ENCODE measurements at regions not wholly inside any gene's neighbourhood (a gene's known extent, or its start where the extent isn't known, plus 50 kb on each side); places are given as distances from the start of the nearest gene placed in this dataset.
"Not testable (repeated sequence)": the region's sequence is repeated elsewhere in the genome, so short reads cannot be mapped to it uniquely, and the experiment has no call there.

DNA sequence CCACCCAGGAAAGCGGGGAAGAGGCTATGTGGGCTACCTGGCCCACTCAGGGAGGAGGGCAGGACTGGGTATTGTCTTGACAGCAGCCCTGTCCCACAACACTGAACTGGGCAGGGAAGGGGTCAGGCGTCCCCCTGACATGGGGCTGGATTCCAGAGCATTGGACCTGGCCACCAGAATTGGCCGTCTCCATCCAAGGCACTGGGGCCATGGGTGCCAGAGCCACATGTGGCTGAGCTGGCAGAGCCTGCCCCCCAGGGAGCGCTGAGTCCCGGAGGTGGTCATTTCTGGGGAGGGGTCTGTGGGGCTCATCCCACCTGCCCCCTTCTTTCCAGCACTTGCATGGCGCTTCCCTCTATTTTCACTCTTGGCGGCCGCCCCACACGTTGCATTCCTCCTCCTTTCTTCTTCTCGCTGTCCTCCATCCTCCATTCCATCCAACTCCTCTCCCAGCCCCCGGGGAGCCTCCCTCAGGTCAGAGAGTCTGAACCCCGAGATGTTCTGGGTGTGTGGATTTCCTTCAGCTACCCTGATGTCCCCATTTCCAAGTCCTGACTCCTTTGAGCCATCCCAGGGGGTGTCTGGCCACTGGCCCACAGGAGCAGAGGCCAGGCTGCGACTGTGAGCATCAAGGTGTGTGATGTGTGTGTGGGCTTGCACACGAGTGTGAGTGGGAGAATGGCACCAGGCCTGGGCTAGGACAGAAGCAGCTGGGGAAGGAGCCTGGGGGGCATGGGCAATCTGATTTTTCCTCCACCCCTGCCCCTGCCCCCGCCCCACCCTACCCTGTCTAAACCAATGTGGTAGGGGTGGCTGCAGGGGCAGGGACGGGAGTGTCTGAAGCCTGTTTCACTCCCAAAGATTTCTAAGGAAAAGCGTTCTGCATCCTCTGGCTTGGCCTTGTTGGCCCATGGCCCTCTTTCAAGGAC, 171.2 kb downstream of the TBC1D2B start:
- TF ChIP-seq, protein P1, sequence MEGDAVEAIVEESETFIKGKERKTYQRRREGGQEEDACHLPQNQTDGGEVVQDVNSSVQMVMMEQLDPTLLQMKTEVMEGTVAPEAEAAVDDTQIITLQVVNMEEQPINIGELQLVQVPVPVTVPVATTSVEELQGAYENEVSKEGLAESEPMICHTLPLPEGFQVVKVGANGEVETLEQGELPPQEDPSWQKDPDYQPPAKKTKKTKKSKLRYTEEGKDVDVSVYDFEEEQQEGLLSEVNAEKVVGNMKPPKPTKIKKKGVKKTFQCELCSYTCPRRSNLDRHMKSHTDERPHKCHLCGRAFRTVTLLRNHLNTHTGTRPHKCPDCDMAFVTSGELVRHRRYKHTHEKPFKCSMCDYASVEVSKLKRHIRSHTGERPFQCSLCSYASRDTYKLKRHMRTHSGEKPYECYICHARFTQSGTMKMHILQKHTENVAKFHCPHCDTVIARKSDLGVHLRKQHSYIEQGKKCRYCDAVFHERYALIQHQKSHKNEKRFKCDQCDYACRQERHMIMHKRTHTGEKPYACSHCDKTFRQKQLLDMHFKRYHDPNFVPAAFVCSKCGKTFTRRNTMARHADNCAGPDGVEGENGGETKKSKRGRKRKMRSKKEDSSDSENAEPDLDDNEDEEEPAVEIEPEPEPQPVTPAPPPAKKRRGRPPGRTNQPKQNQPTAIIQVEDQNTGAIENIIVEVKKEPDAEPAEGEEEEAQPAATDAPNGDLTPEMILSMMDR (CRISPR knock-in tag; IDR thresholded peaks at IDR 0.05) = not testable (repeated sequence)
- TF ChIP-seq KLF16 (CRISPR knock-in tag; IDR thresholded peaks at IDR 0.05); NR2F2 (IDR thresholded peaks at IDR 0.05; ENCODE audit: borderline replicate concordance, low read depth): not testable (repeated sequence)
